GM10248 (cell line): ENCODE measurements at regions not wholly inside any gene's neighbourhood (a gene's known extent, or its start where the extent isn't known, plus 50 kb on each side); places are given as distances from the start of the nearest gene placed in this dataset.

ENCODE experiments used
- CTCF ChIA-PET: fragments of 300-600 bp; sonication (Branson Sonifier 250); formaldehyde crosslinking; extraction: SDS; loops from one replicate; lab custom pipeline; 2021; ENCODE audit warnings: antibody characterized with exemption; lab: Yijun Ruan, JAX
- POLR2A ChIA-PET: fragments of 350-650 bp; sonication (Branson Sonifier 250); formaldehyde crosslinking; extraction: SDS; loops from one replicate; lab custom pipeline; 2020; ENCODE audit warnings: antibody characterized with exemption; lab: Yijun Ruan, JAX
- DNase-seq: peaks from one replicate; pipeline ENCODE4 v3.0.0; 2012; ENCODE audit errors: extremely low spot score
- CTCF ChIP-seq: IDR thresholded peaks from 2 replicates; pipeline ENCODE4 v1.5.1; 2012; ENCODE audit warnings: mild to moderate bottlenecking, low read depth; ENCODE audit errors: extremely low read depth, missing control alignments, control extremely low read depth

DNA sequence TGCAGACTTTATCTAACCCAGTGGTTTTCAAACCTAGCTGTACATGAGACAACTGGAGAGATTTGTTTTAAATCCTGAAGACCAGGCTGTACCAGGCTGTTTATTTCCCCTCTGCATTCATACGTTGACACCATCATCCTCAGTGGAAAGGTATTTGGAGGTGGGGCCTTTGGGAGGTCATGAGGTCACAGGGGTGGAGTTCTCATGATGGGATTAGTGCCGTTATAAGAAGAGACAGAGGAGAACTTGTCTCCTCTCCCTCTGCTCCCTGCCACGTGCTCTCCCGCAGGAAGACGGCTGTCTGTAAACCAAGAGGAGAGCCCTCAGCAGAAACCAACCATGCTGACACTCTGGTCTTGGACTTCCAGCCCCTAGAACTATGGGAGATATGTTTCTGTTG, 165.4 kb downstream of the ADSS2 start:
- ChIA-PET POLR2A (no interaction called here), CTCF (interaction anchor here (1.2 to 3.4 kb wide), 2 partner anchors 13 kb away, joined by 12 to 16 read pairs; no protein-coding TSS in a partner anchor)
- DNase-seq = no peak
- no peak for TF ChIP-seq CTCF

DNA sequence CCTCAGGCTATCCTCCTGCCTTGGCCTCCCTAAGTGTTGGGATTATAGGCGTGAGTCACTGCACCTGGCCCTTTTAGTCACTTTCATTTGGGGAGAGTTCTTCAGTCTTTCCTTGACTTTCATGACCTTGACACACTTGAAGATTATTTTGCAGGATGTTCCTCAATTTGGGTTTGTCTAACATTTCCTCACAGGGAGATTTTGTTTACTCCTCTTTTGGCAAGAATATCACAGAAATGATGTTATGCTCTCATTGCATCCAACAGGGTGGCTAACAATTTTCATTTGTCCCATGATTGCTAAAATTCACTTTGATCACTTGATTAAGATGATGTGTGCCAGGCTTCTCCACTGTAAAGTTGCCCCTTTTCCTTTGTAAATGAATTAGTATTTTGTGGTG, 164.0 kb downstream of the ADSS2 start:
- ChIA-PET CTCF (interaction anchor here (1.0 to 3.9 kb wide), 4 partner anchors 9 to 15 kb away, joined by 4 to 42 read pairs (median 10); no protein-coding TSS in a partner anchor), POLR2A (no interaction called here)
- no peak for DNase-seq
- TF ChIP-seq CTCF = no peak

GRCh38 chr1:244288663-244289062, 163.0 kb downstream of the ADSS2 start:
- DNase-seq = no peak
- CTCF ChIA-PET = interaction anchor here (1.1 to 3.9 kb wide), 5 partner anchors 8 to 1834 kb away, joined by 3 to 42 read pairs (median 3); no protein-coding TSS in a partner anchor
- TF ChIP-seq CTCF = no peak
- POLR2A ChIA-PET = no interaction called here

DNA sequence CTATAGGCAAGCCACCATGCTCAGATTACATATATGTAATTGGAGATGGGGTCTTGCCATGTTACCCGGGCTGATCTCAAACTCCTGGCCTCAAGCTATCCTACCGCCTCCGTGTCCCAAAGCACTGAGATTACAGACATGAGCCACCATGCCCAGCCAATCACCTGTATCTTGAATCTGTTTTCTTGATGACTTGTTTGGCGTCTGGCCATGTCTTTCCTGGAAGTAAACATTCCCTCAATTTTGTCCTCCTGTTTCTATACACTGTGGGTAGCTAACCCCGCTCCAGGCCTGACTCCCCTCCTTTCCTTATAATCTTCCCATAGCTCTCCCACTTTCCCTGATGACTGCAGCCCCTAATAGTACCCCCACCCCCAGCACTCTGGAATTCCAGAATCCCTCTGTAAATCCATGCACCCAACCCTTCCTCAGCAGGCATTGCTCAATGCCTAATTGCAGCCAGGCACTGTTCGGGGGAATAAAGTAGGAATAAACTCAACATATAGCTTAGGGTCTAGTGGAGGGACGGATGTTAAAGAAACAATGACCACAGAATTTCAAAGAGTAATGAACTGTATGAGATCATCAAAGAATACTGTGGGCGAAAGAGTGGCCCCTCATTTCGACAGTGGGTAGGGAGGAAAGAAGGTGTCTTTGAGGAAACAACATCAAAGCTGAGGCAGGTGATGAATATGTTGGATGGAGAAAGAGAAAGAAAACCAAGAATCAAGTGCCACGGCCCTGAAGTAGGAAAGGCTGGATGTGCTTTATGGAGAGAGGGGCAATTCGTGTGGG, 161.5 kb downstream of the ADSS2 start:
- POLR2A ChIA-PET = no interaction called here
- no peak for DNase-seq
- CTCF ChIA-PET = interaction anchor here (1.4 to 3.9 kb wide), 2 partner anchors 9 to 1835 kb away, joined by 3 to 42 read pairs; no protein-coding TSS in a partner anchor
- TF ChIP-seq CTCF = no peak

DNA sequence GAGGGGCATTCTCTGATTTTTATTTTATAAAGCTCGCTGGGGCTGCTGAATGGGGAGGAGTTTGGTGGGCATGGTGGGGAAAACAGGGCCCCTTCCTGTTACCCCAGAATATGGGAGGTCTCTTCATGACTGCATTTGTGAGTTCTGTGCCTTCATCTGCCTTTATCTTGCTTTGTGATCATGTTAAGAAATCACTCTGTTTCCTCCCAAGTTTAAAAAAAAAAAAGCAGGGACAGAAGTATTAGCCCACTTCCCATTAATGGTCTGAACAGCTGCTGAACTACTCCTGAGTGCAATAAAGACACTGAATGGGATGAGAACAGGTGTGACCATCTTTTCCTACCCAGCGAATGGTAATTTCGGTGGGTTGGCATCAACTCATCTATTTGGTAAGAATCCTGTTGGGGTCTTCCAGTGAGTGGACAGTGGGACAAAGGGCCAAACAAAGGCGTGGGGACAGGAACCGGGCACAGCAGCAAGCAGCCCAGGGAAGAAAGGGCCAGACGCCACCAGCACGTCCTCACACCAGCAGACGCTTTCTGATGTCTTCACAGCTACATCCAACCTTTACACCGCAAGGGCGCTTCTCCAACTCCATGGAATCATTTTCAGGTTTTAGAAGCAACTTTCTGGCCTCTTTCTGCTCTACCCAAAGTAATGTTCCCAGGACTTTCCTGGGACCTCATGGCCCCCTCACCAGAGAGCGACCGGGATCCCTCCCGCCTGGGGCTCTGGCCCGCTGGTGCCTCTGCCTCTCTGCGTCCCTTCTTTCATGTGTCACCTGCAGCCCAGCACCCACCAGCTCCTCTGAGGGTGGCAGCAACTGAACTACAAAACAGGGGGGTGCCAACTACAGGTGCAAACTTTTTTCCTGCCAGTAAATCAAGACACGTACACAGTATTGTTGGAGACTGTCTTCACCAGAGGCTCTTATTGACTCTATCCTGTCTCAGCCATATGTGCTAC, 160.2 kb downstream of the ADSS2 start:
- ChIA-PET POLR2A (no interaction called here), CTCF (interaction anchor here (3.9 kb wide), 1 partner anchor 8 kb away, joined by 42 read pairs; no protein-coding TSS in a partner anchor)
- no peak for TF ChIP-seq CTCF

More for the DNA sequence above, 160.2 kb downstream of the ADSS2 start:
- DNase-seq = no peak
